Liver (tissue), 3 donors: ENCODE measurements at regions not wholly inside any gene's neighbourhood (a gene's known extent, or its start where the extent isn't known, plus 50 kb on each side); places are given as distances from the start of the nearest gene placed in this dataset.

ENCODE experiments used
- EGR1 ChIP-seq, 2 donors: IDR thresholded peaks; 2 replicates each; pipeline ENCODE4 v1.6.1; 2016 to 2018; ENCODE audit warnings: antibody characterized with exemption in 2 of 2, low read depth in 2 of 2
- FOXA1 ChIP-seq: IDR thresholded peaks from 2 replicates; pipeline ENCODE4 v1.6.1; 2016; ENCODE audit warnings: antibody characterized with exemption
- NR2F2 ChIP-seq: IDR thresholded peaks from 2 replicates; pipeline ENCODE4 v1.6.1; 2016; ENCODE audit warnings: antibody characterized with exemption
- TAF1 ChIP-seq: conservative IDR thresholded peaks from 2 replicates; pipeline ENCODE4 v1.6.1; 2016; ENCODE audit warnings: antibody characterized with exemption, mild to moderate bottlenecking
- TF ChIP-seq, protein P1 (sequence below): fragments of 150-350 bp; IDR thresholded peaks from 2 replicates; pipeline ENCODE4 v1.5.1; 2017; ENCODE audit warnings: improper control_type of control experiment, low read depth, low read length; ENCODE audit not compliant: missing input control
- TF ChIP-seq, protein P2 (sequence below): IDR thresholded peaks from 2 replicates; pipeline ENCODE4 v1.6.1; 2016; ENCODE audit warnings: antibody characterized with exemption, mild to moderate bottlenecking
- TF ChIP-seq, protein P3 (sequence below): IDR thresholded peaks from 2 replicates; pipeline ENCODE4 v1.6.1; 2016; ENCODE audit warnings: antibody characterized with exemption
- donor health status: healthy.
- donor health status: healthy.

DNA sequence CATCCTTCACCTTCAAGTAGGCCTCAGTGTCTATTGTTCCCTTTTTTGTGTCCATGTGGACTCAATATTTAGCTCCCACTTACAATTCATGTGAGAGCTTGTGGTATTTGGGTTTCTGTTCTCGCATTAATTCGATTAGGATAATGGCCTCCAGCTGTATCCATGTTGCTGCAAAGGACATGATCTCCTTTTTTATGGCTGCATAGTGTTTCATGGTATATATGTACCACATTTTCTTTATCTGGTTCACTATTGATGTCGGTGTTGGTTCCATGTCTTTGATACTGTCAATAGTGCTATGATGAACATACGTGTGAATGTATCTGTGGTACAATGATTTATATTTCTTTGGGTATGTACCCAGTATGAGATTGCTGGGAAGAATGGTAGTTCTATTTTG lies 113.7 kb downstream of the FGF18 start:
- TF ChIP-seq, protein P1, sequence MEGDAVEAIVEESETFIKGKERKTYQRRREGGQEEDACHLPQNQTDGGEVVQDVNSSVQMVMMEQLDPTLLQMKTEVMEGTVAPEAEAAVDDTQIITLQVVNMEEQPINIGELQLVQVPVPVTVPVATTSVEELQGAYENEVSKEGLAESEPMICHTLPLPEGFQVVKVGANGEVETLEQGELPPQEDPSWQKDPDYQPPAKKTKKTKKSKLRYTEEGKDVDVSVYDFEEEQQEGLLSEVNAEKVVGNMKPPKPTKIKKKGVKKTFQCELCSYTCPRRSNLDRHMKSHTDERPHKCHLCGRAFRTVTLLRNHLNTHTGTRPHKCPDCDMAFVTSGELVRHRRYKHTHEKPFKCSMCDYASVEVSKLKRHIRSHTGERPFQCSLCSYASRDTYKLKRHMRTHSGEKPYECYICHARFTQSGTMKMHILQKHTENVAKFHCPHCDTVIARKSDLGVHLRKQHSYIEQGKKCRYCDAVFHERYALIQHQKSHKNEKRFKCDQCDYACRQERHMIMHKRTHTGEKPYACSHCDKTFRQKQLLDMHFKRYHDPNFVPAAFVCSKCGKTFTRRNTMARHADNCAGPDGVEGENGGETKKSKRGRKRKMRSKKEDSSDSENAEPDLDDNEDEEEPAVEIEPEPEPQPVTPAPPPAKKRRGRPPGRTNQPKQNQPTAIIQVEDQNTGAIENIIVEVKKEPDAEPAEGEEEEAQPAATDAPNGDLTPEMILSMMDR: no peak
- TF ChIP-seq EGR1 (IDR thresholded peaks at IDR 0.05; ENCODE audit: low read depth in 2 of 2) (no peak), TAF1 (no peak), NR2F2 (no peak), FOXA1 (no peak)
- TF ChIP-seq, protein P2, sequence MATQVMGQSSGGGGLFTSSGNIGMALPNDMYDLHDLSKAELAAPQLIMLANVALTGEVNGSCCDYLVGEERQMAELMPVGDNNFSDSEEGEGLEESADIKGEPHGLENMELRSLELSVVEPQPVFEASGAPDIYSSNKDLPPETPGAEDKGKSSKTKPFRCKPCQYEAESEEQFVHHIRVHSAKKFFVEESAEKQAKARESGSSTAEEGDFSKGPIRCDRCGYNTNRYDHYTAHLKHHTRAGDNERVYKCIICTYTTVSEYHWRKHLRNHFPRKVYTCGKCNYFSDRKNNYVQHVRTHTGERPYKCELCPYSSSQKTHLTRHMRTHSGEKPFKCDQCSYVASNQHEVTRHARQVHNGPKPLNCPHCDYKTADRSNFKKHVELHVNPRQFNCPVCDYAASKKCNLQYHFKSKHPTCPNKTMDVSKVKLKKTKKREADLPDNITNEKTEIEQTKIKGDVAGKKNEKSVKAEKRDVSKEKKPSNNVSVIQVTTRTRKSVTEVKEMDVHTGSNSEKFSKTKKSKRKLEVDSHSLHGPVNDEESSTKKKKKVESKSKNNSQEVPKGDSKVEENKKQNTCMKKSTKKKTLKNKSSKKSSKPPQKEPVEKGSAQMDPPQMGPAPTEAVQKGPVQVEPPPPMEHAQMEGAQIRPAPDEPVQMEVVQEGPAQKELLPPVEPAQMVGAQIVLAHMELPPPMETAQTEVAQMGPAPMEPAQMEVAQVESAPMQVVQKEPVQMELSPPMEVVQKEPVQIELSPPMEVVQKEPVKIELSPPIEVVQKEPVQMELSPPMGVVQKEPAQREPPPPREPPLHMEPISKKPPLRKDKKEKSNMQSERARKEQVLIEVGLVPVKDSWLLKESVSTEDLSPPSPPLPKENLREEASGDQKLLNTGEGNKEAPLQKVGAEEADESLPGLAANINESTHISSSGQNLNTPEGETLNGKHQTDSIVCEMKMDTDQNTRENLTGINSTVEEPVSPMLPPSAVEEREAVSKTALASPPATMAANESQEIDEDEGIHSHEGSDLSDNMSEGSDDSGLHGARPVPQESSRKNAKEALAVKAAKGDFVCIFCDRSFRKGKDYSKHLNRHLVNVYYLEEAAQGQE: no peak
- TF ChIP-seq, protein P3, sequence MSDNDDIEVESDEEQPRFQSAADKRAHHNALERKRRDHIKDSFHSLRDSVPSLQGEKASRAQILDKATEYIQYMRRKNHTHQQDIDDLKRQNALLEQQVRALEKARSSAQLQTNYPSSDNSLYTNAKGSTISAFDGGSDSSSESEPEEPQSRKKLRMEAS: no peak
